Esophagus mucosa (tissue), 1 donor: ENCODE measurements at regions not wholly inside any gene's neighbourhood (a gene's known extent, or its start where the extent isn't known, plus 50 kb on each side); places are given as distances from the start of the nearest gene placed in this dataset.

Source experiments
- ATAC-seq: fragments of 200-7000 bp; cut with Tn5 transposase; one replicate; pipeline ENCODE4 v1.9.1; 2020
- donor health status: DM: yes; HTN: yes; CAD: no.

- ATAC-seq: no peak
Measured at GRCh38 chr5:4124221-4124970, 528.8 kb downstream of the IRX1 start.

GRCh38 chr5:4128994-4129393, 533.4 kb downstream of the IRX1 start:
- ATAC-seq: no peak

- ATAC-seq: no peak
Measured at GRCh38 chr5:4129523-4129922, 533.9 kb downstream of the IRX1 start.

GRCh38 chr5:4130819-4131218, 535.2 kb downstream of the IRX1 start:
- ATAC-seq: no peak

- ATAC-seq: no peak
Measured at GRCh38 chr5:4137781-4138180, 542.1 kb downstream of the IRX1 start.

- no peak for ATAC-seq
Measured at GRCh38 chr5:4142842-4143241, 547.2 kb downstream of the IRX1 start.

GRCh38 chr5:4144411-4145007, 548.9 kb downstream of the IRX1 start:
- no peak for ATAC-seq

GRCh38 chr5:4145511-4145910, 549.9 kb downstream of the IRX1 start:
- no peak for ATAC-seq

GRCh38 chr5:4148009-4148408, 552.4 kb downstream of the IRX1 start:
- ATAC-seq: no peak

GRCh38 chr5:4150067-4150466, 554.4 kb downstream of the IRX1 start:
- no peak for ATAC-seq

- no peak for ATAC-seq
Measured at GRCh38 chr5:4156153-4156552, 560.5 kb downstream of the IRX1 start.

- no peak for ATAC-seq
Measured at GRCh38 chr5:4156889-4157288, 561.3 kb downstream of the IRX1 start.

- no peak for ATAC-seq
Measured at GRCh38 chr5:4158750-4159447, 563.3 kb downstream of the IRX1 start.

- ATAC-seq: no peak
Measured at GRCh38 chr5:4159681-4160080, 564.0 kb downstream of the IRX1 start.

- no peak for ATAC-seq
Measured at GRCh38 chr5:4164167-4164566, 568.5 kb downstream of the IRX1 start.

- no peak for ATAC-seq
Measured at GRCh38 chr5:4180703-4181102, 585.1 kb downstream of the IRX1 start.

GRCh38 chr5:4182144-4182543, 586.5 kb downstream of the IRX1 start:
- no peak for ATAC-seq

- no peak for ATAC-seq
Measured at GRCh38 chr5:4185127-4185526, 589.5 kb downstream of the IRX1 start.

- no peak for ATAC-seq
Measured at GRCh38 chr5:4188704-4189103, 593.1 kb downstream of the IRX1 start.

- ATAC-seq: no peak
Measured at GRCh38 chr5:4189317-4189716, 593.7 kb downstream of the IRX1 start.

- no peak for ATAC-seq
Measured at GRCh38 chr5:4191041-4191440, 595.4 kb downstream of the IRX1 start.

GRCh38 chr5:4191703-4192102, 596.1 kb downstream of the IRX1 start:
- ATAC-seq: no peak

- ATAC-seq: no peak
Measured at GRCh38 chr5:4192111-4192510, 596.5 kb downstream of the IRX1 start.

GRCh38 chr5:4196744-4197143, 601.1 kb downstream of the IRX1 start:
- no peak for ATAC-seq
